GM06990 (cell line): ENCODE measurements at regions not wholly inside any gene's neighbourhood (a gene's known extent, or its start where the extent isn't known, plus 50 kb on each side); places are given as distances from the start of the nearest gene placed in this dataset.

Source experiments
- DNase-seq: peaks from one replicate; pipeline ENCODE4 v3.0.0-alpha.2; 2011; ENCODE audit not compliant: insufficient read length; ENCODE audit errors: extremely low read depth
- H3K27me3 ChIP-seq: replicated peaks from 2 replicates; pipeline ENCODE4 v1.6.0; 2011; ENCODE audit warnings: low read length; ENCODE audit not compliant: control insufficient read depth, insufficient read depth
- H3K36me3 ChIP-seq: 2 replicates; pipeline ENCODE4 v1.5.1; 2011; ENCODE audit warnings: low read length; ENCODE audit not compliant: control insufficient read depth, insufficient read depth
- H3K4me3 ChIP-seq: replicated peaks from 2 replicates; pipeline ENCODE4 v1.5.1; 2011; ENCODE audit warnings: low read depth, mild to moderate bottlenecking, control low read depth, low read length
- CTCF ChIP-seq: IDR thresholded peaks from 2 replicates; pipeline ENCODE4 v1.5.1; 2011; ENCODE audit warnings: low read length, control low read depth, mild to moderate bottlenecking, inconsistent platforms; ENCODE audit not compliant: insufficient read depth, poor library complexity, severe bottlenecking

GRCh38 chr15:39300451-39301153 is 280.3 kb upstream of the THBS1 start:
- H3K36me3 ChIP-seq = no peaks in the 10 kb centered on the region
- no peak for TF ChIP-seq CTCF
- no peak for DNase-seq

DNA sequence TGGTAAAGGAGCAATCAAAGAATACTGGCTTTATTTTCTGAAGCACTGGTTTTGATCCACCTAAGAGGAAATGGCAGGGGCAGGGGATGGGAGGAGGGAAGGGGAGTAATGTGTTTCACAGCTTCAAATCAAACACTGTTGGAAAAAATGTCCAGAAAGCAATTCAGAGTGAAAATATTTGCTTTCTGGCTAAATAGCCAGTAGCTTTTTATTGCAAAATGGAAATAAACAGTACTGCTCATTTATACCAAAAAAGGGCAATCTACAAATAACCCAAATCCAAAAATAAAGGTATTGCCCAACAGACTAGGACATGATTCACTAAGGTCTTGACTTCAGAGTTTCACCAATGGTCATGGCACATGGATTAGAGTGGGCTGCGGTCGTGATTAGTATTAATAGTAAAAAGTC is 279.3 kb upstream of the THBS1 start:
- H3K36me3 ChIP-seq = no peaks in the 10 kb centered on the region
- no peak for DNase-seq
- TF ChIP-seq CTCF = no peak
- no peak overlapping the region for H3K4me3 ChIP-seq
- no peaks in the 10 kb centered on the region; the same call in 1 of the 2 replicates for H3K27me3 ChIP-seq

More at GRCh38 chr15:39300451-39301153, 280.3 kb upstream of the THBS1 start:
- H3K4me3 ChIP-seq = no peak overlapping the region
- no peaks in the 10 kb centered on the region; the same call in 1 of the 2 replicates for H3K27me3 ChIP-seq

DNA sequence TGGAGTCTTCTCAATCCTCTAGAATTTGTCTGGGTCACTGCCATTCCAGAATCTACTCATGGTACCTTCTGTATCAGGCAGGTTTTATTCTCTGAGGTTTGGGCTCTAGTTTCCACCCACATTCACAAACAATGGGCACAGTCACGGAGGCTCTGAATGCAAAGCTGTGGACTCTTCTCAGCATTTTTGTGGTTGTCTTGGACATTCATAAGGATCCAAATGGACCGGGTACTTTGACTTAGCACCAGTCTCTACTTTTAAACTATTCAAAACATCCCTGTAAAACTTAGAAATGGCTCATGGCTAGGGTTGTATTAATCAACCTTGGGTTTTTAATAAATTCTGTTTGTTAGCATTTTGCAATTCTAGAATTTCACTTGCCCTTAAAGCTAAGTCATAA is 277.9 kb upstream of the THBS1 start:
- Histone ChIP-seq H3K27me3 (no peaks in the 10 kb centered on the region; the same call in 1 of the 2 replicates), H3K36me3 (no peaks in the 10 kb centered on the region), H3K4me3 (no peak overlapping the region)
- TF ChIP-seq CTCF = no peak
- DNase-seq = no peak

GRCh38 chr15:39304201-39304841 is 276.6 kb upstream of the THBS1 start:
- DNase-seq = no peak
- TF ChIP-seq CTCF = no peak
- H3K4me3 ChIP-seq = no peak overlapping the region
- no peaks in the 10 kb centered on the region; the same call in 1 of the 2 replicates for H3K27me3 ChIP-seq
- H3K36me3 ChIP-seq = no peaks in the 10 kb centered on the region

DNA sequence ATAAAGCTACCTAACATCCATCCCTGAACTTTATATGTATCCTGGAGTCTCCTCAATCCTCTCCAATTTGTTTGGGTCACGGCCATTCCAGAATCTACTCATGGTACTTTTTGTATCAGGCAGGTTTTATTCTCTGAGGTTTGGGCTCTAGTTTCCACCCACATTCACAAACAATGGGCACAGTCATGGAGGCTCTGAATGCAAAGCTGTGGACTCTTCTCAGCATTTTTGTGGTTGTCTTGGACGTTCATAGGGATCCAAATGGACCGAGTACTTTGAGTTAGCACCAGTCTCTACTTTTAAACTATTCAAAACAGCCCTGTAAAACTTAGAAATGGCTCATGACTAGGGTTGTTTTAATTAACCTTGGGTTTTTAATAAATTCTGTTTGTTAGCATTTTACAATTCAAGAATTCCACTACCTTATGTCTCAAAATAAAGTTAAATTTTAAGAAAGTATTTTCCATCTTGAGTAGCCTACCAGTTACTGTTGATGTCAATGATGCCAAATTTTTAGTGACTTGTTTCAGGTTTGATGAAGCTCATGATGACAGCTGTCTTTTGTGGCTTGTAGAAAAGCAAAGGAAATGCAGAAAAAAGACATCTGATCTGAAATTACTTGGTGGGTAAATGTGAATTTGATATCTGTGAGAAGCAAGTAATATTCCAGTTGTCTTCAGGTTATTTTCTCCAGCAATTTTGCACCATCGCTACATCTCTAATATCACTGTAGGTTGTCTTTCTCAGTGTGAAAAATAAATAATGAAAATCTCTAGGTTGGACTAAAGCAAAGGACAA is 275.7 kb upstream of the THBS1 start:
- no peak overlapping the region for H3K4me3 ChIP-seq
- no peak for TF ChIP-seq CTCF
- no peak for DNase-seq
- no peaks in the 10 kb centered on the region for H3K36me3 ChIP-seq
- no peaks in the 10 kb centered on the region; the same call in 1 of the 2 replicates for H3K27me3 ChIP-seq
